Liver (tissue), 8 donors: ENCODE measurements at regions not wholly inside any gene's neighbourhood (a gene's known extent, or its start where the extent isn't known, plus 50 kb on each side); places are given as distances from the start of the nearest gene placed in this dataset.

Source experiments
- DNase-seq: peaks from one replicate; pipeline ENCODE4 v3.0.0-alpha.2; 2017; ENCODE audit warnings: low spot score
- H3K27ac ChIP-seq, 2 donors: one replicate each; pipeline ENCODE4 v1.7.0; 2013; ENCODE audit warnings: inconsistent platforms in 2 of 2, low read length in 2 of 2, control low read depth in 1 of 2, low read depth in 1 of 2, mild to moderate bottlenecking in 1 of 2
- H3K27me3 ChIP-seq, 4 donors: one replicate each; pipeline versions ENCODE4 v1.6.1 to v1.7.0; 2013; ENCODE audit warnings: low read length in 3 of 4, inconsistent platforms in 1 of 4, mild to moderate bottlenecking in 1 of 4, moderate library complexity in 1 of 4; ENCODE audit not compliant: control insufficient read depth in 4 of 4, insufficient read depth in 4 of 4
- H3K36me3 ChIP-seq, 4 donors: one replicate each; pipeline versions ENCODE4 v1.6.1 to v1.7.0; 2013; ENCODE audit warnings: low read length in 3 of 4, mild to moderate bottlenecking in 3 of 4, low read depth in 1 of 4, moderate library complexity in 1 of 4; ENCODE audit not compliant: control insufficient read depth in 4 of 4, insufficient read depth in 3 of 4
- H3K4me1 ChIP-seq, 4 donors: one replicate each; pipeline versions ENCODE4 v1.6.1 to v1.7.0; 2013; ENCODE audit warnings: low read length in 3 of 4, mild to moderate bottlenecking in 3 of 4, moderate library complexity in 1 of 4; ENCODE audit not compliant: control insufficient read depth in 4 of 4, insufficient read depth in 4 of 4
- H3K4me3 ChIP-seq, 3 donors: one replicate each; pipeline versions ENCODE4 v1.6.1 to v1.7.0; 2013; ENCODE audit warnings: low read length in 3 of 3, control low read depth in 1 of 3, low read depth in 1 of 3, mild to moderate bottlenecking in 1 of 3
- H3K9ac ChIP-seq, 2 donors: one replicate each; pipeline ENCODE4 v1.7.0; 2013; ENCODE audit warnings: low read length in 2 of 2, mild to moderate bottlenecking in 2 of 2, moderate library complexity in 2 of 2, control low read depth in 1 of 2, low read depth in 1 of 2
- H3K9me3 ChIP-seq, 4 donors: one replicate each; pipeline versions ENCODE4 v1.6.1 to v1.7.0; 2013; ENCODE audit warnings: low read length in 3 of 4; ENCODE audit not compliant: control insufficient read depth in 4 of 4
- ATF3 ChIP-seq: IDR thresholded peaks from 2 replicates; pipeline ENCODE4 v1.6.1; 2016; ENCODE audit warnings: antibody characterized with exemption
- CTCF ChIP-seq: fragments of 150-350 bp; IDR thresholded peaks from 2 replicates; pipeline ENCODE4 v1.5.1; 2017; ENCODE audit warnings: improper control_type of control experiment, low read depth, low read length; ENCODE audit not compliant: missing input control
- EGR1 ChIP-seq, 2 donors: IDR thresholded peaks; 2 replicates each; pipeline ENCODE4 v1.6.1; 2016 to 2018; ENCODE audit warnings: antibody characterized with exemption in 2 of 2, low read depth in 2 of 2
- FOXA1 ChIP-seq: IDR thresholded peaks from 2 replicates; pipeline ENCODE4 v1.6.1; 2016; ENCODE audit warnings: antibody characterized with exemption
- FOXA2 ChIP-seq: IDR thresholded peaks from 2 replicates; pipeline ENCODE4 v1.6.1; 2016; ENCODE audit warnings: antibody characterized with exemption
- GABPA ChIP-seq, 2 donors: IDR thresholded peaks in 1 of 2; conservative IDR thresholded peaks in 1 of 2; 2 replicates each; pipeline ENCODE4 v1.6.1; 2016; ENCODE audit warnings: antibody characterized with exemption in 2 of 2, mild to moderate bottlenecking in 1 of 2, moderate library complexity in 1 of 2
- HNF4A ChIP-seq, 2 donors: conservative IDR thresholded peaks; 2 replicates each; pipeline ENCODE4 v1.6.1; 2016; ENCODE audit warnings: antibody characterized with exemption in 2 of 2, mild to moderate bottlenecking in 2 of 2
- HNF4G ChIP-seq: IDR thresholded peaks from 2 replicates; pipeline ENCODE4 v1.6.1; 2016; ENCODE audit warnings: antibody characterized with exemption
- JUND ChIP-seq, 2 donors: IDR thresholded peaks; 2 replicates each; pipeline ENCODE4 v1.6.1; 2016; ENCODE audit warnings: antibody characterized with exemption in 2 of 2
- NR2F2 ChIP-seq: IDR thresholded peaks from 2 replicates; pipeline ENCODE4 v1.6.1; 2016; ENCODE audit warnings: antibody characterized with exemption
- RAD21 ChIP-seq, 2 donors: IDR thresholded peaks; 2 replicates each; pipeline ENCODE4 v1.6.1; 2016; ENCODE audit warnings: antibody characterized with exemption in 2 of 2, mild to moderate bottlenecking in 2 of 2
- REST ChIP-seq: IDR thresholded peaks from 2 replicates; pipeline ENCODE4 v1.6.1; 2016; ENCODE audit warnings: antibody characterized with exemption, mild to moderate bottlenecking
- RXRA ChIP-seq, 2 donors: IDR thresholded peaks; 2 replicates each; pipeline ENCODE4 v1.6.1; 2017 to 2018; ENCODE audit warnings: antibody characterized with exemption in 2 of 2, mild to moderate bottlenecking in 1 of 2
- SP1 ChIP-seq: IDR thresholded peaks from 2 replicates; pipeline ENCODE4 v1.6.1; 2018; ENCODE audit warnings: antibody characterized with exemption, mild to moderate bottlenecking
- TAF1 ChIP-seq: conservative IDR thresholded peaks from 2 replicates; pipeline ENCODE4 v1.6.1; 2016; ENCODE audit warnings: antibody characterized with exemption, mild to moderate bottlenecking
- YY1 ChIP-seq: IDR thresholded peaks from 2 replicates; pipeline ENCODE4 v1.6.1; 2016; ENCODE audit warnings: antibody characterized with exemption, mild to moderate bottlenecking
- ZBTB33 ChIP-seq: IDR thresholded peaks from 2 replicates; pipeline ENCODE4 v1.6.1; 2016; ENCODE audit warnings: antibody characterized with exemption
- WGBS: extraction: QIAGEN DNeasy Blood & Tissue Kit; methylation state at CpG from one replicate; pipeline ENCODE4 v1.1.7; 2013; 5-methylcytosine and 5-hydroxymethylcytosine counted together
- TF ChIP-seq, protein P1 (sequence below): IDR thresholded peaks from 2 replicates; pipeline ENCODE4 v1.6.1; 2016; ENCODE audit warnings: antibody characterized with exemption
- donor health status: healthy.
- donor health status: healthy.
- donor health status: healthy.
- donor health status: healthy.
- donor health status: healthy.

DNA sequence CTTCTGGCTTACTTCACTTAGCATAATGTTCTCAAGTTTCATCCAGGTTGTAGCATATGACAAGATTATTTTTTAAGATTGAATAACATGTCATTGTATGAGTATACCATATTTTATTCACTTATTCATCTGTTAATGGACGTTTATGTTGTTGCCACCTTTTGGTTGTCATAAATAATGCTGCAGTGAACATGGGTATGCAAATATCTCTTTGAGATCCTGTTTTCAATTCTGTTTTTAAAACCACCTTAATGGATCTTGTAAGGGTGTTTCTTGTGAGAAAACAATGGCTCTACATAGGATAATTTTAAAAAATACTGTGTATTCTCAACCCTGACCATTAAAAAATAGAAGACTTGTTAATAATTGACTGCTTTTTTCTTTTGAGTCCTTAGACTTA, 290.7 kb upstream of the TMEM229A start:
- H3K9me3 ChIP-seq: no peaks in the 10 kb centered on the region
- no peak overlapping the region for H3K9ac ChIP-seq
- 16% methylated on average over 1 of the region's 1 CpG for WGBS
- no peak overlapping the region for H3K27ac ChIP-seq
- no peak for DNase-seq
- TF ChIP-seq HNF4A (conservative IDR thresholded peaks at IDR 0.05) (no peak), FOXA2 (no peak), CTCF (no peak), NR2F2 (no peak), FOXA1 (no peak), REST (no peak), ZBTB33 (no peak), GABPA (IDR thresholded peaks at IDR 0.05 in 1 of 2, conservative IDR thresholded peaks at IDR 0.05 in 1 of 2) (no peak), HNF4G (no peak), YY1 (no peak), TAF1 (no peak), ATF3 (no peak), JUND (IDR thresholded peaks at IDR 0.05) (no peak), EGR1 (IDR thresholded peaks at IDR 0.05; ENCODE audit: low read depth in 2 of 2) (no peak), RXRA (IDR thresholded peaks at IDR 0.05) (no peak), RAD21 (IDR thresholded peaks at IDR 0.05) (no peak), SP1 (no peak)
- TF ChIP-seq, protein P1, sequence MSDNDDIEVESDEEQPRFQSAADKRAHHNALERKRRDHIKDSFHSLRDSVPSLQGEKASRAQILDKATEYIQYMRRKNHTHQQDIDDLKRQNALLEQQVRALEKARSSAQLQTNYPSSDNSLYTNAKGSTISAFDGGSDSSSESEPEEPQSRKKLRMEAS: no peak
- H3K27me3 ChIP-seq: no peaks in the 10 kb centered on the region
- H3K4me3 ChIP-seq: no peak overlapping the region
- H3K36me3 ChIP-seq: no peaks in the 10 kb centered on the region
- no peaks in the 10 kb centered on the region for H3K4me1 ChIP-seq

GRCh38 chr7:124322561-124322960, 289.7 kb upstream of the TMEM229A start:
- Histone ChIP-seq H3K4me1 (no peaks in the 10 kb centered on the region), H3K36me3 (no peaks in the 10 kb centered on the region), H3K9me3 (no peaks in the 10 kb centered on the region), H3K27ac (no peak overlapping the region), H3K27me3 (no peaks in the 10 kb centered on the region), H3K9ac (no peak overlapping the region), H3K4me3 (no peak overlapping the region)
- TF ChIP-seq RXRA (IDR thresholded peaks at IDR 0.05) (no peak), HNF4G (no peak)
- WGBS: 69% methylated on average over 1 of the region's 1 CpG
- DNase-seq: no peak
